K562 (cell line): ENCODE measurements at regions not wholly inside any gene's neighbourhood (a gene's known extent, or its start where the extent isn't known, plus 50 kb on each side); places are given as distances from the start of the nearest gene placed in this dataset.

Experiments
- ATAC-seq: fragments of 200-7000 bp; cut with Tn5 transposase; 3 replicates; pipeline ENCODE4 v1.9.1; 2020; ENCODE audit warnings: moderate library complexity
- BruUV-seq: library from RNA; stranded (reverse); fragments of 400-500 nt; replicated peaks from 2 replicates; lab custom pipeline; 2021; lab: Mats Ljungman, UMichigan
- CTCF ChIA-PET: fragments of 300-600 bp; formaldehyde crosslinking; extraction: SDS; loops from one replicate; lab custom pipeline; 2021; ENCODE audit warnings: low intra/inter-chr PET ratio; lab: Yijun Ruan, JAX
- POLR2A ChIA-PET: fragments of 300-600, 350-650 bp; sonication (Branson Sonifier 250); formaldehyde crosslinking; extraction: SDS; loops from one replicate; lab custom pipeline; 2021; ENCODE audit warnings: antibody characterized with exemption, inconsistent platforms; lab: Yijun Ruan, JAX
- DNase-seq, 4 experiments: peaks; one replicate each; pipeline versions ENCODE4 v3.0.0 to v3.0.0-alpha.2; 2011 to 2018; ENCODE audit warnings: low spot score in 3 of 4, mixed read lengths in 3 of 4; ENCODE audit errors: extremely low read depth in 1 of 4
- FAIRE-seq: peaks from 2 replicates; lab custom pipeline; 2011; peaks lifted over from hg19 to GRCh38; lab: Jason Lieb, UNC
- H2AFZ ChIP-seq: 2 replicates; pipeline ENCODE4 v1.6.0; 2011; ENCODE audit warnings: low read depth, low read length, control low read depth, inconsistent platforms
- H3K27ac ChIP-seq: fragments of 200-600 bp; 3 replicates; pipeline ENCODE4 v1.8.0; 2011; ENCODE audit warnings: low read depth, mild to moderate bottlenecking, control low read depth, inconsistent platforms, low read length, moderate library complexity, mixed read lengths; ENCODE audit errors: extremely low read depth
- H3K27me3 ChIP-seq, 2 experiments: fragments of 300-600 bp in 1 of 2; 2 replicates in 1 of 2; 3 replicates in 1 of 2; pipeline versions ENCODE4 v1.6.0 to v1.8.0; 2011; ENCODE audit warnings: inconsistent platforms in 2 of 2, low read length in 2 of 2, mild to moderate bottlenecking in 1 of 2, mixed read lengths in 1 of 2, moderate library complexity in 1 of 2; ENCODE audit not compliant: control insufficient read depth in 2 of 2, insufficient read depth in 2 of 2
- H3K36me3 ChIP-seq: fragments of 300-600 bp; 3 replicates; pipeline ENCODE4 v1.8.0; 2011; ENCODE audit warnings: mild to moderate bottlenecking, low read length, inconsistent platforms; ENCODE audit not compliant: control insufficient read depth, insufficient read depth
- H3K4me1 ChIP-seq, 2 experiments: fragments of 200-600 bp in 1 of 2; replicated peaks in 1 of 2; 2 replicates in 1 of 2; 3 replicates in 1 of 2; pipeline versions ENCODE4 v1.5.1 to v1.8.0; 2011; ENCODE audit warnings: inconsistent platforms in 2 of 2, low read length in 2 of 2, mild to moderate bottlenecking in 1 of 2, mixed read lengths in 1 of 2, moderate library complexity in 1 of 2; ENCODE audit not compliant: control insufficient read depth in 2 of 2, insufficient read depth in 2 of 2
- H3K4me2 ChIP-seq: 2 replicates; pipeline ENCODE4 v1.6.1; 2011; ENCODE audit warnings: low read length, control low read depth, inconsistent platforms, mixed read lengths; ENCODE audit not compliant: insufficient read depth
- H3K4me3 ChIP-seq: fragments of 200-600 bp; sonication (generic), shearing (Covaris generic); 2 replicates; pipeline ENCODE4 v1.5.1; 2016; ENCODE audit warnings: control low read depth, inconsistent platforms
- H3K79me2 ChIP-seq: fragments of 200-600 bp; 3 replicates; pipeline ENCODE4 v1.8.0; 2011; ENCODE audit warnings: low read length, inconsistent platforms; ENCODE audit not compliant: control insufficient read depth, insufficient read depth
- H3K9ac ChIP-seq, 2 experiments: 2 replicates each; pipeline versions ENCODE4 v1.6.0 to v1.6.1; 2011; ENCODE audit warnings: low read depth in 2 of 2, low read length in 2 of 2, control low read depth in 1 of 2, inconsistent platforms in 1 of 2, mild to moderate bottlenecking in 1 of 2, mixed read lengths in 1 of 2; ENCODE audit not compliant: insufficient read depth in 1 of 2
- H3K9me1 ChIP-seq: one replicate; pipeline ENCODE4 v1.6.0; 2011; ENCODE audit warnings: inconsistent platforms, mild to moderate bottlenecking, low read length, moderate library complexity; ENCODE audit not compliant: control insufficient read depth, insufficient read depth
- H3K9me3 ChIP-seq: replicated peaks from 2 replicates; pipeline ENCODE4 v1.5.1; 2011; ENCODE audit warnings: low read depth, low read length, inconsistent platforms; ENCODE audit not compliant: control insufficient read depth, insufficient read depth
- H4K20me1 ChIP-seq: replicated peaks from 2 replicates; pipeline ENCODE4 v1.6.1; 2011; ENCODE audit warnings: low read length, inconsistent platforms, mixed read lengths; ENCODE audit not compliant: control insufficient read depth, insufficient read depth
- BRF1 ChIP-seq: IDR thresholded peaks from 3 replicates; pipeline ENCODE4 v1.6.1; 2011; ENCODE audit warnings: borderline replicate concordance, mild to moderate bottlenecking; ENCODE audit not compliant: insufficient read length; ENCODE audit errors: extremely low read depth
- HNRNPL ChIP-seq: fragments of 200-400 bp; formaldehyde crosslinking; IDR thresholded peaks from 2 replicates; pipeline ENCODE4 v1.6.1; 2017; ENCODE audit warnings: low read depth, mild to moderate bottlenecking, low read length
- KLF6 ChIP-seq: fragments of 250-450 bp; sonication (Bioruptor Pico); IDR thresholded peaks from 2 replicates; pipeline ENCODE4 v1.4.0; 2020; ENCODE audit warnings: mild to moderate bottlenecking, moderate library complexity, borderline replicate concordance
- NFIX ChIP-seq: fragments of 250-450 bp; sonication (Bioruptor Pico); IDR thresholded peaks from 2 replicates; pipeline ENCODE4 v1.4.0; 2020; ENCODE audit warnings: low read depth, mild to moderate bottlenecking, moderate library complexity
- PATZ1 ChIP-seq: fragments of 250-450 bp; sonication (Bioruptor Pico); IDR thresholded peaks from 2 replicates; pipeline ENCODE4 v1.5.0; 2020; ENCODE audit warnings: mild to moderate bottlenecking, borderline replicate concordance
- POLR2AphosphoS5 ChIP-seq: IDR thresholded peaks from 2 replicates; pipeline ENCODE4 v1.6.1; 2011; ENCODE audit warnings: mild to moderate bottlenecking, low read depth, low read length, moderate library complexity; ENCODE audit not compliant: control insufficient read depth, insufficient read depth
- PYGO2 ChIP-seq: fragments of 450-650 bp; IDR thresholded peaks from 2 replicates; pipeline ENCODE4 v1.6.1; 2016; ENCODE audit warnings: mild to moderate bottlenecking, missing genetic modification characterization, moderate library complexity, missing compliant biosample characterization
- SIN3A ChIP-seq, 2 experiments: fragments of 150-350 bp in 1 of 2; IDR thresholded peaks; 2 replicates each; pipeline ENCODE4 v1.6.1; 2011 to 2016; ENCODE audit warnings: borderline replicate concordance in 2 of 2, low read depth in 2 of 2, low read length in 2 of 2, mild to moderate bottlenecking in 2 of 2, moderate library complexity in 2 of 2; ENCODE audit not compliant: control insufficient read depth in 1 of 2
- SMAD1 ChIP-seq: fragments of 150-350 bp; IDR thresholded peaks from 2 replicates; pipeline ENCODE4 v1.6.1; 2014; ENCODE audit warnings: low read length, low read depth; ENCODE audit not compliant: partially characterized antibody
- ZFPM2 ChIP-seq: fragments of 250-450 bp; sonication (Bioruptor Pico); IDR thresholded peaks from 2 replicates; pipeline ENCODE4 v1.5.1; 2022; ENCODE audit warnings: mild to moderate bottlenecking
- ZNF449 ChIP-seq: fragments of 250-450 bp; sonication (Bioruptor Pico); IDR thresholded peaks from 2 replicates; pipeline ENCODE4 v1.8.0; 2022; ENCODE audit warnings: moderate library complexity, mild to moderate bottlenecking, inconsistent platforms
- ZNF696 ChIP-seq: fragments of 250-450 bp; sonication (Bioruptor Pico); conservative IDR thresholded peaks from 2 replicates; pipeline ENCODE4 v1.4.0; 2020; ENCODE audit warnings: mild to moderate bottlenecking, moderate library complexity
- ZNF707 ChIP-seq: fragments of 250-450 bp; sonication (Bioruptor Pico); conservative IDR thresholded peaks from 2 replicates; pipeline ENCODE4 v1.8.0; 2022; ENCODE audit warnings: inconsistent platforms, mild to moderate bottlenecking, moderate library complexity
- WGBS: fragments of 100-300 bp; shearing (Covaris generic); methylation state at CpG from one replicate; pipeline ENCODE4 v1.1.6; 2016; ENCODE audit warnings: low coverage, mixed read lengths; ENCODE audit not compliant: insufficient coverage; ENCODE audit errors: missing lambda C conversion rate; 5-methylcytosine and 5-hydroxymethylcytosine counted together
- in situ Hi-C: fragments of 300-500 bp; cut with MboI; formaldehyde crosslinking; loops from 4 replicates; pipeline ENCODE4 v1.15.0; 2018; ENCODE audit warnings: inconsistent platforms, mixed read lengths
- intact Hi-C: fragments of 100-400 bp; cut with micrococcal nuclease; formaldehyde crosslinking; loops from 2 replicates; pipeline ENCODE4 v1.14.2; 2022

GRCh38 chr13:74000876-74001275, 133.3 kb downstream of the KLF12 start:
- intact Hi-C loops (no loop called here), in situ Hi-C loops (no loop called here)
- no peak overlapping the region for H3K4me3 ChIP-seq
- H3K27ac ChIP-seq = no peak overlapping the region
- POLR2A ChIA-PET = no interaction called here
- no peak for FAIRE-seq
- H2AFZ ChIP-seq = no peak overlapping the region
- no peak overlapping the region for H3K4me2 ChIP-seq
- TF ChIP-seq SMAD1 = no peak
- TF ChIP-seq ZNF449 = no peak
- no peak for TF ChIP-seq PYGO2
- no peak for TF ChIP-seq POLR2AphosphoS5
- TF ChIP-seq, all 486 proteins: peak for 0
- ATAC-seq (no peak), DNase-seq (no peak)
- no peaks in the 10 kb centered on the region for H3K36me3 ChIP-seq
- no peaks in the 10 kb centered on the region for H3K79me2 ChIP-seq
- H3K4me1 ChIP-seq = no peaks in the 10 kb centered on the region
- no peak overlapping the region for H3K9ac ChIP-seq
- 0% methylated on average over 1 of the region's 1 CpG for WGBS
- no TSS peak for BruUV-seq
- no peaks in the 10 kb centered on the region for H3K9me3 ChIP-seq
- H3K9me1 ChIP-seq = no peaks in the 10 kb centered on the region
- no peaks in the 10 kb centered on the region for H3K27me3 ChIP-seq
- no peaks in the 10 kb centered on the region for H4K20me1 ChIP-seq
- CTCF ChIA-PET = no interaction called here

GRCh38 chr13:73998631-73999030, 135.6 kb downstream of the KLF12 start:
- H4K20me1 ChIP-seq = no peaks in the 10 kb centered on the region
- CTCF ChIA-PET = no interaction called here
- H2AFZ ChIP-seq = no peak overlapping the region
- FAIRE-seq (no peak), ATAC-seq (no peak), DNase-seq (no peak)
- H3K9ac ChIP-seq = no peak overlapping the region
- H3K9me1 ChIP-seq = no peaks in the 10 kb centered on the region
- no peak overlapping the region for H3K4me2 ChIP-seq
- in situ Hi-C loops (no loop called here), intact Hi-C loops (no loop called here)
- BruUV-seq = no TSS peak
- no peaks in the 10 kb centered on the region for H3K27me3 ChIP-seq
- H3K4me3 ChIP-seq = no peak overlapping the region
- 0% methylated on average over 2 of the region's 2 CpGs for WGBS
- no peak for TF ChIP-seq NFIX
- TF ChIP-seq ZFPM2 = no peak
- no peak for TF ChIP-seq HNRNPL
- no peak for TF ChIP-seq ZNF696 (CRISPR knock-in tag)
- no peak for TF ChIP-seq KLF6 (CRISPR knock-in tag)
- no peak for TF ChIP-seq SIN3A (IDR thresholded peaks at IDR 0.05; ENCODE audit: borderline replicate concordance in 2 of 2, control insufficient read depth in 1 of 2, low read depth in 2 of 2, low read length in 2 of 2)
- TF ChIP-seq BRF1 = no peak
- TF ChIP-seq PATZ1 (CRISPR knock-in tag) = no peak
- no peak for TF ChIP-seq ZNF707 (CRISPR knock-in tag)
- H3K36me3 ChIP-seq = no peaks in the 10 kb centered on the region
- H3K79me2 ChIP-seq = no peaks in the 10 kb centered on the region
- H3K9me3 ChIP-seq = no peaks in the 10 kb centered on the region
- H3K27ac ChIP-seq = no peak overlapping the region
- no peaks in the 10 kb centered on the region for H3K4me1 ChIP-seq
- POLR2A ChIA-PET = no interaction called here
